HFFc6 (cell line): ENCODE measurements at regions not wholly inside any gene's neighbourhood (a gene's known extent, or its start where the extent isn't known, plus 50 kb on each side); places are given as distances from the start of the nearest gene placed in this dataset.
"Not testable (repeated sequence)": the region's sequence is repeated elsewhere in the genome, so short reads cannot be mapped to it uniquely, and the experiment has no call there.

Source experiments
- DNase-seq: peaks from one replicate; pipeline ENCODE4 v3.0.0-alpha.2; 2018
- H3K27ac Mint-ChIP-seq: 2 replicates; pipeline ENCODE4 v1.8.0; 2020; ENCODE audit warnings: mild to moderate bottlenecking, mixed read lengths
- H3K27me3 Mint-ChIP-seq: 2 replicates; pipeline ENCODE4 v1.8.0; 2021; ENCODE audit warnings: mild to moderate bottlenecking, moderate library complexity, mixed read lengths; ENCODE audit not compliant: insufficient read depth
- H3K36me3 Mint-ChIP-seq: 2 replicates; pipeline ENCODE4 v1.8.0; 2021; ENCODE audit warnings: low read depth, mixed read lengths
- H3K4me1 Mint-ChIP-seq: 2 replicates; pipeline ENCODE4 v1.8.0; 2020; ENCODE audit warnings: low read depth, mixed read lengths
- H3K4me3 Mint-ChIP-seq: 2 replicates; pipeline ENCODE4 v1.8.0; 2020; ENCODE audit warnings: mild to moderate bottlenecking, moderate library complexity, mixed read lengths
- H3K9me3 Mint-ChIP-seq: 2 replicates; pipeline ENCODE4 v1.8.0; 2020; ENCODE audit warnings: mild to moderate bottlenecking, mixed read lengths
- CTCF ChIP-seq: fragments of 200-600 bp; sonication (generic); IDR thresholded peaks from 2 replicates; pipeline ENCODE4 v1.5.0; 2021; ENCODE audit warnings: antibody characterized with exemption, mild to moderate bottlenecking

DNA sequence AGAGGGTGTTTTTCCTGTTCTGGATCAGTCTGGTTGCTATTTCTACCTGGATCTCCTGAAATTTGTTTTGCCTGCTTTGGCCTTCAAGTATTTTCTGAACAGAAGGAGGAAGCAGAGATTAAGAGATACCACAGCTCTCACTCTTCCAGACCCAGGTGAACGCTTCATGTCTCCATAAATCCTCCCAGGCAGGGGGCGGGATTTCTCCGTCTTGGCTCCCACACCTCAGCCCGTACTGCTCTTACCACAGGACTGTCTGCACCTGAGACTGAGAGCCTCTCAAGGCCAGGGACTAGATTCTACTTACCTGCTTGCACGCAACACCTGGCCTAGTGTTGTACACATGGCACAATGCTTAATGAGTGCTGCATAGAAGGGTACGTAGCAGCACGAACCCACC is 59.9 kb upstream of the LRPPRC start:
- no peak for DNase-seq
- Mint-ChIP-seq H3K4me1 (no peaks in the 10 kb centered on the region), H3K27me3 (peaks cover 32% of the 10 kb centered on the region), H3K36me3 (no peaks in the 10 kb centered on the region), H3K27ac (no peak overlapping the region), H3K9me3 (no peaks in the 10 kb centered on the region), H3K4me3 (no peak overlapping the region)
- no peak for TF ChIP-seq CTCF

DNA sequence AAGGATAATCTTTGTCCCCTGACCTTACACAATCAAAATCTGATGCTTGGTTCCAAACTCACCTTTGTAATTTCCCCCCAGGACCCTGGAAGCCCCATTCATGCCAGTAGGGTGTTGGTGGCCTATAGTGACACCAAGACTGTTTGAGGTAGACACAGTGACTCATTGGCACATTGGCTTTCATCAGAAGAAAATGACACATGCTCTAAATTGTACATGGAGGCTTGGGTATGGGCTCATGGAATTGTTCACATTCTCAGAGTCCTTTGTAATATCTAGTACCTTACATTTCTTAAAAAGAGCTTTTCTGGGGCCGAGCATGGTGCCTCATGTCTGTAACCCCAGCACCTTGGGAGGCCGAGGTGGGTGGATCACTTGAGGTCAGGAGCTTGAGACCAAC is 61.2 kb upstream of the LRPPRC start:
- Mint-ChIP-seq H3K36me3 (no peaks in the 10 kb centered on the region), H3K27me3 (peaks cover 30% of the 10 kb centered on the region), H3K9me3 (no peaks in the 10 kb centered on the region), H3K27ac (no peak overlapping the region), H3K4me1 (no peaks in the 10 kb centered on the region), H3K4me3 (no peak overlapping the region)
- no peak for DNase-seq
- no peak for TF ChIP-seq CTCF

- not testable (repeated sequence) for H3K36me3 Mint-ChIP-seq, H3K4me1 Mint-ChIP-seq, H3K4me3 Mint-ChIP-seq, DNase-seq, H3K9me3 Mint-ChIP-seq, H3K27ac Mint-ChIP-seq
- H3K27me3 Mint-ChIP-seq, result peaks cover 30% of the 10 kb centered on the region
These were observed 64.5 kb upstream of the LRPPRC start for GRCh38 chr2:44060286-44060685.

DNA sequence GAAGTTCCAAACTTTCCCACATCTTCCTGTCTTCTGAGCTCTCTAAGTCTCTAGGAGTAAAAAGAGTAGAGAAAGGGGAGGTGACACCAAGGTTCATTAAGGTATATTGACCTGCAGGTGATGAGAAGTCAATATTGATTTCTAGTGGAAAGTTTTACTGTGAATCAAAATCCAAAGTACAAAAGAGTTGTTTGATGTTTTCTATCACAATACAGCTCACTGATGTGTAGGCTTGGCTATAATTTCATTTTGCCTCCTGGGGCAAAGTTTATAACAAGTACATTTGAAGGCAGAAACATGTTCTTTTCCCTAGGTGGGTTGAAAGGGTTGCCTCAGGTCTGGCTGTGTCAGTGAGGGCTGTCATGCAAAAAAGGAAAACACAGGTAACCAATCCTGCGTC is 65.2 kb upstream of the LRPPRC start:
- Mint-ChIP-seq H3K4me3 (no peak overlapping the region), H3K4me1 (no peaks in the 10 kb centered on the region), H3K27me3 (peaks cover 24% of the 10 kb centered on the region), H3K27ac (no peak overlapping the region), H3K9me3 (no peaks in the 10 kb centered on the region), H3K36me3 (no peaks in the 10 kb centered on the region)
- no peak for DNase-seq
- TF ChIP-seq CTCF, result no peak

- Mint-ChIP-seq H3K27ac (no peak overlapping the region), H3K9me3 (no peaks in the 10 kb centered on the region), H3K36me3 (no peaks in the 10 kb centered on the region), H3K4me3 (no peak overlapping the region), H3K27me3 (peaks cover 23% of the 10 kb centered on the region), H3K4me1 (no peaks in the 10 kb centered on the region)
- no peak for TF ChIP-seq CTCF
- no peak for DNase-seq
These were observed 65.7 kb upstream of the LRPPRC start for GRCh38 chr2:44061469-44061868.

GRCh38 chr2:44061876-44062275 is 66.1 kb upstream of the LRPPRC start:
- DNase-seq, result no peak
- H3K27ac Mint-ChIP-seq, result no peak overlapping the region
- H3K4me3 Mint-ChIP-seq, result no peak overlapping the region
- TF ChIP-seq CTCF, result no peak
- no peaks in the 10 kb centered on the region for H3K9me3 Mint-ChIP-seq
- no peaks in the 10 kb centered on the region for H3K36me3 Mint-ChIP-seq
- peaks cover 20% of the 10 kb centered on the region for H3K27me3 Mint-ChIP-seq
- H3K4me1 Mint-ChIP-seq, result no peaks in the 10 kb centered on the region
